NCI-H2107 treated with DMSO at 0.1 percent for 48 hours (cell line): ENCODE measurements at regions not wholly inside any gene's neighbourhood (a gene's known extent, or its start where the extent isn't known, plus 50 kb on each side); places are given as distances from the start of the nearest gene placed in this dataset.
A peak's percentile ranks its signal among the peaks of the same experiment; 100 is the strongest.

ENCODE experiments used
- DNase-seq: peaks from one replicate; lab custom pipeline; 2025; ENCODE audit not compliant: unreplicated experiment; lab: John Stamatoyannopoulos, UW

GRCh38 chr6:137731960-137732616, 135.0 kb upstream of the TNFAIP3 start:
- DNase-seq, result no peak

DNA sequence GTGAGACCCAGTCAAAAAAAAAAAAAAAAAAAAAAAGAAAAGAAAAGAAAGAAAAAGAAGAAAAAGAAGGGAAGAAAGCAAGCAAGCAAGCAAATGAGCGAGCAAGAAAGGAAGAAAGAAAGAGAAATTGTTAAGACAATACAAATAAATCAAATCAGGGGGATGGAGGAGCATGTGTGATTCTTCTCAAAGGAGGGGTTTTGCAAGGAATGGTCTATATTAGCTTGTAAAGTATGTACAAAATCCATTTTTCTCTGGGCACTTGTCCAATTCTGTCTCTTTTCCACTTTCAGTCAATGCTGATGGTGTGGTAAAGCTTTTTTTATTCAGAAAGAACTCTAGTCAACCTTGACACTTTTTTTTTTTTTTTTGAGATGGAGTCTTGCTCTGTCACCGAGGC, 133.7 kb upstream of the TNFAIP3 start:
- DNase-seq, result no peak

DNA sequence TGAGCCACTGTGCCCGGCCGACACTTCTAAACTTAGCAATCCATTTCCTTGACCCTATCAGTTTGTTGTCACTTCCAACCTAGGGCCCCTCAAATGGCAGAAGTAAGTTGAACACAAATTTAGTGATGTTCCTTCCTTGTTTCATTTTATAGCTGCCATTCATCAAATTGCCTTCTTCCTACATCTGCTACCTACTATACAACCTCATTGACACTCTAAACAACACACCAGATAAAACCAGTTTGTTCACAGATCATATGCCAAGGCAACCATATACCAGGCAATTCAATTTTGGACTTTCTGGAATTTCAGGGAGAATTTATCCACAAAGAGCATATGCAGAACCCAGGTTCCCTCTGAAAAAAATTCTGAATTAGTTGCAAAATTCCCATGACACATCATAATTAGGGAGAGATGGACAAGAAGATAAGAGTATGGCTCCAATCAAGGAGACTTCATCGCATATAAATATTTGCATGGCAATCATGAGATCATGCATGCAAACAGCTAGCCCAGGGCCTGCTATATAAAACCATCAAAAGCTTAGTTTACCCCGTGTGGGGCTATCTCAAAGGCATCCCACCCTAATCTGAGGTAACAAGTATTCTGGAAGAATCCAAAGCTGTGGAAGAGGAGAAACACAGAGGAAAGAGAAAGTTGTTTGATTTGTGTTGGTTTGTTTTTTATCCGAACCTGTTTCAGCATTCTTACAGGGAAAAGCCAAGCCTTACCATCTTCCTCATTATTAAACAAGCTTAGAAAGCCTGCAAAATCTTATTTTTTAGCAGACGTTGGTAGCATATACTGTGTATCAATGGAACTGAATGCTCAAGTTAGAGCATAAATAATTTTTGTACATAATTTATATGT, 132.8 kb upstream of the TNFAIP3 start:
- DNase-seq, result no peak

DNA sequence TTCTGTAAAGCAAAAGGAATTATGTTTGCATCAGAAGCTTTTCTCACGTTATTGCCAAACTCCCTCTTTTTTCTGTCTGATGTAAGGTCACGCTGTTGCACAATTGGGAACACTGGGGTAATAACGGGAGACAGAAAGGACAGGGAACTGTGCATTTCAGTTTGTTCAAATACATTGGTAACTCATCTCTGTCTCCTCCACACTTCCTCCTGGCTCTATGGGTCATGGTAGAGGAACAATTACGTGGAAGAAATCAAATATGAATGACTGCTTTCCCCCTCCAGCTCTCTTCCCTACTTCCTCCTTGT, 132.2 kb upstream of the TNFAIP3 start:
- no peak for DNase-seq

DNA sequence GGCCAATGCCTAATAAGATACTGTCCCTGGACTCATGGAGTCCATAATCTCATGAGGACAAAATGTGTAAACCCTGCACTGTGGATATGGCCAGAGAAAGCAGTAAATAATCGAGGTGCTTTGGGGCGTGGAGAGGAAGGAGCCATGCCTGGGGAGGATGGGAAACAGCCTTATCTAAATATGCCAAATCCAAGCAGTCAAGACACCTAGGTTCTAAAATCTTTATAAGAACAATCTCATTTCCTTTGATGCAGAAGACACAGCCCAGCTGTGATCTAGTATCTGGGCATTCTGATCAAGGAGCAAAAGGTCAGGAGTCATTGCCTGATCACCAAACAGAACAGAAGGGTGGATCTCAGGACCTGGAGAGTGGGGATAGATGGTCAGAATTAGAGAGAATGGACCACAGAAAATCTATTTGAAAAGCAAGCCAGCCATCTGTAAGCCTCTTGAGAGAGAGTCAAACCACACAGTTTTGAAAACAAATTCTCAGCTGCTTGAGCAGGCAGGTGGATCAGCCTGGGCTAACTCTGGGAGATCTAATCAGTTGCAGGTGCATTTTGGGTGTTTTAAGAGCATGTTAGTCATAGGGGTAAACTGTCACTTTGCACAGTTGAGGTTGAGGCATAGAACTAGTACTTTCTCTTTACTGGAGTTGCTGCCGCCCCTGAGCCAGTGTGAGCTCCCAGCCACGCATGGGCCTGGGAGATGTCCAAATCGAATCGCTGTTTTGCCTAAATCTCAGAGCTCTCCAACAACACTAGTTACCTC, 130.8 kb upstream of the TNFAIP3 start:
- peak; percentile 74 for DNase-seq

- no peak for DNase-seq
Measured at GRCh38 chr6:137736911-137737310, 130.1 kb upstream of the TNFAIP3 start.

GRCh38 chr6:137737836-137738596, 129.0 kb upstream of the TNFAIP3 start:
- DNase-seq, result no peak

DNA sequence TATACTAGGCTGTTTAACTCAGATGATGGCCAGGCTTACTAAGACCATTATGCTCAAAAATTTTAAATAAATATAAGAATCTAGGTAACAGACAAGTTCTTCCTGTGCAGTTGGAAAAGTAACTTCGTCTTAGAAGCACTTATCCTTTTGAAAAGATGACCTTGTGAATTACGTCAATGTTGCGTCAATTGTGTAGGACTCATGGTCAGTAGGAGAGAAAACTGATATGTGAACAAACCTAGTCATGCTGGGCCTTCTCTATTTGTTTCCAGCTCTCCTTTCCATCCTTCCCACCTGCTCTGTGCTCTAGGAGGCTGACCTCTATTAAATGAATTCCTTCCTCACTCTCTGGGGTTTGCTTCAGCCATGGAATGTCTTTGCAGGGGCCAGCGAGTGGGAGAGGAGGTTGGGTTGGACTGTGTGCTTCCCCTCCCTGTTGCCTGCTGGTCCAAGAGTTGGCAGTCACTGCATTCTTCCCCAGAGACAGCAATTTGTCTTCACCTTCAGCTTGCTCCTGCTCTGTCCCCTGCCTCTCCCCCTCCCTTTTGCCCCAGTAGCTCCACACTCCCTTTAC, 128.0 kb upstream of the TNFAIP3 start:
- DNase-seq, result no peak

- no peak for DNase-seq
Measured at GRCh38 chr6:137739544-137739943, 127.5 kb upstream of the TNFAIP3 start.

DNA sequence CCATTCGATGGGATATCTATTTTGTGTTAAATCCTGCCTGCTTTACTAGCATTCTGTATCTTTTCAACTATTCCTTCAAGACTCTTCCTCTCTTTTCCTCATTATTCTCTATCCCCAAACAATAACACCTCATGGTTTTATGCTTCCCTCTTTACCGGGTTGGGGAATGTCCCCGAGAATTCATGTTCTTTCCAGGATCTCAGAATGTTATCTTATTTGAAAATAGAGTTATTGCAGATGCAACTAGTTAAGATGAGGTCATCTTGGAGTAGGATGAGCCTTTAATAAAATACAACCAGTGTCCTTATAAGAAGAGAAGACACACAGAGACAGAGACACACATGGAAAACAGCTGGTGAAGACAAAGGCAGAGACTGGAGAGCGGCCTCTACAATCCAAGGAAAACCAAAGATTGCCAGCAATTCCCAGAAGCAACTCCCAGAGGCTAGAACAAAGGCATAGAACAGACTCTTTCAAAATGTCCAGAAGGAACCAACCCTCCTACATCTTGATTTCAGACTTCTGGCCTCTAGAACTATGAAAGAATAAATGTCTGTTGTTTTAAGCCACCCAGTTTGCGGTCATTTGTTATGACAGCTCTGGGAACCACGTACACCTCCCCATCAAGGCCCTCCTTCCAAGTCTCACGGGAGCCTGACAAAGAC, 126.8 kb upstream of the TNFAIP3 start:
- DNase-seq, result no peak

GRCh38 chr6:137740967-137741761, 125.9 kb upstream of the TNFAIP3 start:
- DNase-seq, result no peak

- DNase-seq, result no peak
Measured at GRCh38 chr6:137743493-137743892, 123.6 kb upstream of the TNFAIP3 start.

DNA sequence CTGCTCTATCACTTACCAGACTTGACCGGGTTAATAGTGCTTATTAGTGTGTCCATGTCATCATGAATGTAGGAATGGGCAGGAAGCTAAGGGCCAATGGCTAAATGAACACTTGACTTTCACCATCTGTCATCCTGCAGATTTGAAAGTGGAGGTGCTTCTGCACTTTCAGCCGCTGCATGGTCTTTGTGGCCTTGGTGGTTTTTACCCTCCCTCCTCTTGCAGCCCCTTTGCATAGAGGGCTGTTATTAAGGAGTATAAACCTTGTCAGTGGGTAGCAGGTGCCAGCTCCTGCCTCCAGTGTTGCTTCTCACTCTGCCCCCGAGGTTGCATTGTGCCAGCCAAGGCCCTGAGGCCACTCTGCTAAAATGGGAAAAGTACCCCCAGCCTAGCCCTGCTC, 122.2 kb upstream of the TNFAIP3 start:
- no peak for DNase-seq

- DNase-seq, result no peak
Measured at GRCh38 chr6:137745321-137745720, 121.7 kb upstream of the TNFAIP3 start.

- no peak for DNase-seq
Measured at GRCh38 chr6:137746264-137746663, 120.8 kb upstream of the TNFAIP3 start.

DNA sequence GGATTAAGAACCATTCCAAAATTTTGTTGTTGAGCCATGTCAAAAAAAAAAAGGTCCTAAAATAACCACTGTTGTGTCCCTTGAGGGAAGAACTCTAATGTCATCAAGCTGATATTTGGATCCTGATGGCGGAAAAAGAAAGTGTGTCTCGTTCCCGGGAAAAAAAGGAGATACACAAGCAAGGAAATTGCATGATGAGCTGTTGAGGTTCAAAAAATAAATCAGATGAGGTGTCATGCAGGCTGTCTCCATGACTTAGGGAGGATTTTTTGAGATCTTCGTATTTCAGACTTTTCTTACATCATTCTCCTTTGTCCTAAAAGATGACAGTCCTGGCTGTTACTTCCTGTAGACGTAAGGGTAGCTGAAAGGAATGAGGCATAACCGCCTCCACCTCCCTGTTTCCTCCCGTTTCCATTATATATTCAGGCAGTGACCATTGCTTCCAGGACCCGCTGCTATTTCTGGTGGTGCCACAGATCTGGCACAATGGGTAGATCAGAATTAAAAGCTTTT, 117.3 kb upstream of the TNFAIP3 start:
- no peak for DNase-seq

- no peak for DNase-seq
Measured at GRCh38 chr6:137750297-137750696, 116.8 kb upstream of the TNFAIP3 start.

DNA sequence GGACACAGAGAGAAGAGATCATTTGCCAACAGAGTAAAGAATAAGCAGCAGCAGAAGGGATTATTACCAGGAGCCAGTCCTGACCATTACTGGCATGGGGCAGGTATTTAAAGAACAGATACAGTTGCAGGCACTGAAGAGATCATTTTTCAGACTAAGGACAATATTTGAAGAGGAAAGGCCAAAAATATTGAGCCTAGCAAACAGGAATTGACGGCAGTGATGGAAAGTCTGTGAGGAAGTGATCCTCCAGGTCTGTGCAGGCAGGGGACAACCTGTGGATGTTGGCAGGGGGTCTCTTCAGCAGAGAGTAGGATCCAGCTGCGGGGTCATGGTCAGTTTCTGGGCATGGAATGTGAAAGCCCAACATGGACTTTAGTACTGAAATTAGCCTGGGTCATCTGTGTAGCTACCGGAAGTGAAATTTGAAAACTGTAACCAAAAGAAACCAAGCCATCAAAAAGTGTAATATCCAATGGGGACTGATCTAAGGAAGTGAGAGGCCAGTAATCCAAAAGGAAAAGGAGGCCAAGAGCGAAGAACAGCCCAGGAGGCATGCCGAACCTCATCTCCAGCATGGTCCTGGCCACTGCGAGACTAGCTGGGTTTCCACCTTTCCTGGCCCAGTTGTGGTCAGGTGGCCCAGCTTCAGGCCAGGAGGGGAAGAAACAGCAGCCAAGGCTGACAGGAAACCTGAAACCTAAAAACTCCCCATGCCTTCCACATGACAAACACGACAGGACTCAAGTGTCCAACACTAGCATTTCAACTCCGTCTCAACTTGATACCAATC, 115.1 kb upstream of the TNFAIP3 start:
- no peak for DNase-seq

GRCh38 chr6:137754366-137754765, 112.7 kb upstream of the TNFAIP3 start:
- DNase-seq, result no peak
